ENCODE measurements at regions not wholly inside any gene's neighbourhood (a gene's known extent, or its start where the extent isn't known, plus 50 kb on each side); places are given as distances from the start of the nearest gene placed in this dataset.

DNA sequence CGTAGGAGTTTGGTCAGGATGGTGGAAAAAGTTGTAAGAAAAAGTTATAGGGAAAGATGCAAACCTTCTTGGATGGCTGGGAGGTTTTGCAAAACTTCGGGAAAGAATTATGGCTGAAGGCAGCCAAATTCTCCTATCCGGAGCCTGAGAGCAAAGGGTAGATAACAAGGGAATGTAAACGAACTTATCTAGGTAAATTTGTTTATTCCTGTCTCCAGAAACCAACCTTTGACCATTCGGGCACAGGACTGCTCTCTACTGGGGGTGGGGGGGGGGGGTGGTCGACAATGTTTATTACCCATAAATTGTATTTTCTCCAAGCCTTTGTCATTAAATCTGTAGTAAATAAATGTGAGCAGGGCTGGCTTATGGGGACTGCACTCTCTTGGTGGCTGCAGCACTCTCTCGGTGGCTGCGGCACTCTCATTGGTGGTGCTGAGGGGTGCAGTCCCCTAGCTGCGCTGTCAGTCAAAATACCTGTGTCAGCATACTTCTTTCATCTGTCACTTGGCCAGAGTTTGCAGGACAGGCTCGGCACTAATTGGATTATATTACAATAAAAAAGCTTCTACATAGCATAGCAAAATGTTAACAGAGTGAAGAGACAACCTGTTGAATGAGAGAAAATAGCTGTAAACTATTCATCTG, 827.8 kb downstream of the SH3BGRL start:
- H3K27ac ChIP-seq (ENCODE audit: low read length) = no peak overlapping the region
- no peaks in the 10 kb centered on the region for H3K27me3 ChIP-seq (ENCODE audit: low read length)
- H3K4me2 ChIP-seq (ENCODE audit: low read depth, low read length, poor library complexity, severe bottlenecking) = no peak overlapping the region
- no peak overlapping the region for H2AFZ ChIP-seq (ENCODE audit: low read length)
- no peaks in the 10 kb centered on the region for H4K20me1 ChIP-seq (ENCODE audit: insufficient read depth, low read depth, low read length)
- H3K9me3 ChIP-seq (ENCODE audit: low read length) = peaks cover 32% of the 10 kb centered on the region
- no peaks in the 10 kb centered on the region for H3K9me2 ChIP-seq (replicated peaks; ENCODE audit: insufficient read depth, low read length)
- no peak for DNase-seq
- no peak overlapping the region for H3K9ac ChIP-seq (ENCODE audit: low read length)
- H3K4me3 ChIP-seq (ENCODE audit: low read length) = no peak overlapping the region
- H3K36me3 ChIP-seq (ENCODE audit: insufficient read depth, low read length) = no peaks in the 10 kb centered on the region
- no peaks in the 10 kb centered on the region for H3K4me1 ChIP-seq (ENCODE audit: low read length)
- no peaks in the 10 kb centered on the region for H3K79me2 ChIP-seq (ENCODE audit: low read length)

DNA sequence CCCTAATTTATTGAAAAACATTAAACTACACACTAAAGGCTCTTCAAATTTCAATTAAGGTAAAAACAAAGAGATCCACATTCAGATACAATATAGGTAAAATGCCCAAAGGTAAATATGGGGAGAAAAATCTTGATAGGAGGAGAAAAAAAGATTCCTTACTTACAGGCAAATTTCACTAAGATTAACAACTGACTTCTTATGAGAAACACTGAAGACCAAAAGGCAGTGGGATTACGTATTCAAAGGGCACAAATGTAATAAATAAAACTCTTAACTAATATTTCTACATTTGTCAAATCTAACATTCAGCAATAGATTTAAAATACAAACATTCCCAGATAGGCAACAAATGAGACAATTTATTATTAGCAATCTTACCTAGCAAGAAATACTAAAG, 829.3 kb downstream of the SH3BGRL start:
- Histone ChIP-seq H3K4me1 (ENCODE audit: low read length) (no peaks in the 10 kb centered on the region), H3K9ac (ENCODE audit: low read length) (no peak overlapping the region), H4K20me1 (ENCODE audit: insufficient read depth, low read depth, low read length) (no peaks in the 10 kb centered on the region), H2AFZ (ENCODE audit: low read length) (no peak overlapping the region), H3K9me2 (replicated peaks; ENCODE audit: insufficient read depth, low read length) (no peaks in the 10 kb centered on the region), H3K4me3 (ENCODE audit: low read length) (no peak overlapping the region), H3K9me3 (ENCODE audit: low read length) (peaks cover 20% of the 10 kb centered on the region), H3K36me3 (ENCODE audit: insufficient read depth, low read length) (no peaks in the 10 kb centered on the region), H3K27ac (ENCODE audit: low read length) (no peak overlapping the region), H3K27me3 (ENCODE audit: low read length) (no peaks in the 10 kb centered on the region), H3K79me2 (ENCODE audit: low read length) (no peaks in the 10 kb centered on the region), H3K4me2 (ENCODE audit: low read depth, low read length, poor library complexity, severe bottlenecking) (no peak overlapping the region)
- DNase-seq = no peak

DNA sequence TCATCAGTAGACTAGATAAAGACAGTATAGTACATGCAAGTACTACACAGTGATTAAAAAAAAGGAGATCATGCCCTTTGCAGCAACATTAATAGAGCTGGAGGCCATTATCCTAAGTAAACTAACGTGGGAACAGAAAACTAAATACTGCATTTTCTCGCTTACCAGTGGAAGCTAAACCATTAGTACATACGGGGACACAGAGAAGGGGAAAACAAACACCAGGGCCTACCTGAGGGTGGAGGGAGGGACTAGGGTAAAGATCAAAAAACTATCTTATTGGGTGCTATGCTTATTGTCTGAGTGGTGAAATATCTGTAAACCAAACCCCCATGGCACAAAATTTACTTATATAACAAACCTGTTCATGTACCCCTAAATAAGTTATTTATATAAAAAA, 836.9 kb downstream of the SH3BGRL start:
- no peak for DNase-seq
- no peaks in the 10 kb centered on the region for H4K20me1 ChIP-seq (ENCODE audit: insufficient read depth, low read depth, low read length)
- no peaks in the 10 kb centered on the region for H3K9me2 ChIP-seq (replicated peaks; ENCODE audit: insufficient read depth, low read length)
- no peak overlapping the region for H2AFZ ChIP-seq (ENCODE audit: low read length)
- H3K9me3 ChIP-seq (ENCODE audit: low read length) = peaks cover 9% of the 10 kb centered on the region
- no peak overlapping the region for H3K27ac ChIP-seq (ENCODE audit: low read length)
- no peaks in the 10 kb centered on the region for H3K79me2 ChIP-seq (ENCODE audit: low read length)
- no peak overlapping the region for H3K4me2 ChIP-seq (ENCODE audit: low read depth, low read length, poor library complexity, severe bottlenecking)
- no peak overlapping the region for H3K9ac ChIP-seq (ENCODE audit: low read length)
- H3K4me1 ChIP-seq (ENCODE audit: low read length) = no peaks in the 10 kb centered on the region
- no peaks in the 10 kb centered on the region for H3K27me3 ChIP-seq (ENCODE audit: low read length)
- H3K36me3 ChIP-seq (ENCODE audit: insufficient read depth, low read length) = no peaks in the 10 kb centered on the region
- no peak overlapping the region for H3K4me3 ChIP-seq (ENCODE audit: low read length)

DNA sequence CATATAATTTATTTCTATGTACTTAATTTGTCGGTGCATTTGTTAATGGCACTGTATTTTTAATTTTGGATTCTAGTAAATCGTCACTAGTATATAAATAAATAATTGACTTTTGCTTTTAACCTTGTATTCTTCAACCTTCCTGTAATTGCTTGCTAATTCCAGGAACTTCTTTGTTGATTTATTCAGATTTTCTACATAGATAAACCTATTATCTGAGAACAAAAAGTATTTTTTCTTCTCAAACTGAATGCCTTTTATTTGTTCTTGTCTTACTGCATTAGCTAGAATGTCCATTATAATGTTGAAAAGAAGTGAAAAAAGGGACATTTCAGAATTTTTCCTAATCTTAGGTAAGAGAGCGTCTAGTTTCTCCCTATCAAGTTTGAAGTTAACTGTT, 839.1 kb downstream of the SH3BGRL start:
- Histone ChIP-seq H3K4me2 (ENCODE audit: low read depth, low read length, poor library complexity, severe bottlenecking) (no peak overlapping the region), H3K79me2 (ENCODE audit: low read length) (no peaks in the 10 kb centered on the region), H3K36me3 (ENCODE audit: insufficient read depth, low read length) (no peaks in the 10 kb centered on the region), H3K4me1 (ENCODE audit: low read length) (no peaks in the 10 kb centered on the region), H3K9me2 (replicated peaks; ENCODE audit: insufficient read depth, low read length) (no peaks in the 10 kb centered on the region), H3K27ac (ENCODE audit: low read length) (no peak overlapping the region), H3K27me3 (ENCODE audit: low read length) (no peaks in the 10 kb centered on the region), H2AFZ (ENCODE audit: low read length) (no peak overlapping the region), H4K20me1 (ENCODE audit: insufficient read depth, low read depth, low read length) (no peaks in the 10 kb centered on the region), H3K9ac (ENCODE audit: low read length) (no peak overlapping the region), H3K4me3 (ENCODE audit: low read length) (no peak overlapping the region), H3K9me3 (ENCODE audit: low read length) (peaks cover 13% of the 10 kb centered on the region)
- no peak for DNase-seq

DNA sequence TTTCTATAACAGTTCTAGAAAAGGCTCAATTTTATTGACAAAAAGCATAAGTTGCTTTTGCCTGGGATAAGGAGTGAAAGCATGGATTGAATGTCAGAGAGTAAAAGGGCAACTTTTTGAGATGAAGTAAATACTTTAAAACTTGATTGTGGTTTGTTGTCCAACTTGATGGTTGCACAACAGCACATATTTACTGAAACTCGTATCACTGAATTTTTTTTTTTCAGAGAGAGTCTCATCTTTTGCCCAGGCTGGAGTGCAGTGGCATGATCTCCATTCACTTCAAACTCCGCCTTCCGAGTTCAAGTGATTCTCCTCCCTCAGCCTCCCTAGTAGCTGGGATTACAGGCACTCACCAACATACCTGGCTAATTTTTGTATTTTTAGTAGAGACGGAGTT, 856.8 kb downstream of the SH3BGRL start:
- H3K9ac ChIP-seq (ENCODE audit: low read length) = no peak overlapping the region
- H2AFZ ChIP-seq (ENCODE audit: low read length) = no peak overlapping the region
- H3K36me3 ChIP-seq (ENCODE audit: insufficient read depth, low read length) = no peaks in the 10 kb centered on the region
- peaks cover 26% of the 10 kb centered on the region for H3K9me3 ChIP-seq (ENCODE audit: low read length)
- no peaks in the 10 kb centered on the region for H3K4me1 ChIP-seq (ENCODE audit: low read length)
- H4K20me1 ChIP-seq (ENCODE audit: insufficient read depth, low read depth, low read length) = no peaks in the 10 kb centered on the region
- H3K79me2 ChIP-seq (ENCODE audit: low read length) = no peaks in the 10 kb centered on the region
- no peaks in the 10 kb centered on the region for H3K9me2 ChIP-seq (replicated peaks; ENCODE audit: insufficient read depth, low read length)
- no peak overlapping the region for H3K27ac ChIP-seq (ENCODE audit: low read length)
- no peaks in the 10 kb centered on the region for H3K27me3 ChIP-seq (ENCODE audit: low read length)
- no peak for DNase-seq
- H3K4me3 ChIP-seq (ENCODE audit: low read length) = no peak overlapping the region
- H3K4me2 ChIP-seq (ENCODE audit: low read depth, low read length, poor library complexity, severe bottlenecking) = no peak overlapping the region

DNA sequence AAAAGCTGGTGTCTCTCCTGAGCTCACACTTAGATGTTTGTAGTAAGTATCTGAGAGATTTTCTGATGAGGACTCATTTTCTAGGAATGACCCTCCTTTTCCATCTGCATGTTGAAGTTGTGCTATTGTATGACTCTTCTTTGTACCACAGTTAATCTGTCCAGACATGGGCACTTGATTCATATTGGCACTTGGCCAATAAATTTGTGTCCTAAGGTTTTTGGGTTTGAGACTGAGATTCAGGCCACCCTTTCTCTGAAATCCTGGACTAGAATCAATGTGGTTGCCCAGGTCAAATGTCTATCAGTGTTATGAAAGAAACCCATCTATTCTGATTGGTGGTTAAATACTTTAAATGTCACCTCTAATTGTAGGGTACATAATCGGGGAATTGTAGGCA, 869.0 kb downstream of the SH3BGRL start:
- Histone ChIP-seq H3K9ac (ENCODE audit: low read length) (no peak overlapping the region), H4K20me1 (ENCODE audit: insufficient read depth, low read depth, low read length) (no peaks in the 10 kb centered on the region), H3K36me3 (ENCODE audit: insufficient read depth, low read length) (no peaks in the 10 kb centered on the region), H3K4me1 (ENCODE audit: low read length) (no peaks in the 10 kb centered on the region), H2AFZ (ENCODE audit: low read length) (no peak overlapping the region), H3K79me2 (ENCODE audit: low read length) (no peaks in the 10 kb centered on the region), H3K9me2 (replicated peaks; ENCODE audit: insufficient read depth, low read length) (no peaks in the 10 kb centered on the region), H3K4me2 (ENCODE audit: low read depth, low read length, poor library complexity, severe bottlenecking) (no peak overlapping the region), H3K9me3 (ENCODE audit: low read length) (peaks cover 16% of the 10 kb centered on the region; the same call in 1 of the 2 replicates), H3K4me3 (ENCODE audit: low read length) (no peak overlapping the region), H3K27me3 (ENCODE audit: low read length) (no peaks in the 10 kb centered on the region), H3K27ac (ENCODE audit: low read length) (no peak overlapping the region)
- no peak for DNase-seq

DNA sequence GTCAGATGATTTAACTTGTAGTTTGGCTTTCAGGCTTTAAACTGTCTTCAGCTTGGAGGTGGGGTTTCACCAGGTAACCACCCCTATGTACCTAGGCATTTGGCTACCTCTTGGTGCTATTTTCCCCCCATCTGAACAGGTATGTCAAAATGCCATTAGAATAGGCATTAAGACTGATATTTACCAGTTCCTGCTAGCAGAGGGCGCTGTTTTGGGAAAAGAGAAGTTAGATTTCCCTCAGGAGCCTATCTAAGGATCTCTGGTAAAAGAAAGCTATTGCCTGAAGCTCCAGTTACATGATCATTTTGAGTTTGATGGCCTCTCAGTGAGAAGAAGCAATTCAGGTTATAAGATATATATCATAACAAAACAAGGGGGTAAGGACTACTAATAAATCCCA, 879.1 kb downstream of the SH3BGRL start:
- H3K4me2 ChIP-seq (ENCODE audit: low read depth, low read length, poor library complexity, severe bottlenecking) = no peak overlapping the region
- H3K36me3 ChIP-seq (ENCODE audit: insufficient read depth, low read length) = no peaks in the 10 kb centered on the region
- no peak overlapping the region for H3K4me3 ChIP-seq (ENCODE audit: low read length)
- no peaks in the 10 kb centered on the region for H3K4me1 ChIP-seq (ENCODE audit: low read length)
- H3K9me2 ChIP-seq (replicated peaks; ENCODE audit: insufficient read depth, low read length) = no peaks in the 10 kb centered on the region
- H3K27ac ChIP-seq (ENCODE audit: low read length) = no peak overlapping the region
- peaks cover 40% of the 10 kb centered on the region for H3K9me3 ChIP-seq (ENCODE audit: low read length)
- H3K9ac ChIP-seq (ENCODE audit: low read length) = no peak overlapping the region
- no peak for DNase-seq
- H3K27me3 ChIP-seq (ENCODE audit: low read length) = no peaks in the 10 kb centered on the region
- no peaks in the 10 kb centered on the region for H4K20me1 ChIP-seq (ENCODE audit: insufficient read depth, low read depth, low read length)
- H3K79me2 ChIP-seq (ENCODE audit: low read length) = no peaks in the 10 kb centered on the region
- H2AFZ ChIP-seq (ENCODE audit: low read length) = no peak overlapping the region

DNA sequence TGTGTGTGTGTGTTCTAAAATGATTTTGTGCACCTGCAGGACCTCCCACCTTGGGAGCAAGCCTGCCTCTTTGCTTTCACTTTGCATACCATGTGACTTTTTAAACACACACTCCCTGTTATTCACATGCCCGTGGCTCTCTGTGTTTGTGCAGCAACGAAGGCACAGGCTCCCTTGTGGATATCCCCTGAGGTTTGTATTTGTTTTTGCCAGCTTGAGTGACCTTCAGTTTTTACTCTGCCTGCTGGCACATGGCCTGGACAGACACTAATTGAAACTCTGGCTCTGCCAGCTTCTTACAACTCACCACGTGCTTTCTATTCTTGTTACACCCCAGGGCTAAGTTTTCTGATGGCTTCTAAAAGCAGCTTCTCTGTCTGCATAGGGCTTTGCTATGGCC, 885.8 kb downstream of the SH3BGRL start:
- Histone ChIP-seq H4K20me1 (ENCODE audit: insufficient read depth, low read depth, low read length) (no peaks in the 10 kb centered on the region), H2AFZ (ENCODE audit: low read length) (no peak overlapping the region), H3K9me2 (replicated peaks; ENCODE audit: insufficient read depth, low read length) (no peaks in the 10 kb centered on the region), H3K36me3 (ENCODE audit: insufficient read depth, low read length) (no peaks in the 10 kb centered on the region), H3K9me3 (ENCODE audit: low read length) (peaks cover 14% of the 10 kb centered on the region), H3K27ac (ENCODE audit: low read length) (no peak overlapping the region), H3K9ac (ENCODE audit: low read length) (no peak overlapping the region), H3K4me3 (ENCODE audit: low read length) (no peak overlapping the region), H3K4me2 (ENCODE audit: low read depth, low read length, poor library complexity, severe bottlenecking) (no peak overlapping the region), H3K27me3 (ENCODE audit: low read length) (no peaks in the 10 kb centered on the region), H3K79me2 (ENCODE audit: low read length) (no peaks in the 10 kb centered on the region), H3K4me1 (ENCODE audit: low read length) (no peaks in the 10 kb centered on the region)
- no peak for DNase-seq

DNA sequence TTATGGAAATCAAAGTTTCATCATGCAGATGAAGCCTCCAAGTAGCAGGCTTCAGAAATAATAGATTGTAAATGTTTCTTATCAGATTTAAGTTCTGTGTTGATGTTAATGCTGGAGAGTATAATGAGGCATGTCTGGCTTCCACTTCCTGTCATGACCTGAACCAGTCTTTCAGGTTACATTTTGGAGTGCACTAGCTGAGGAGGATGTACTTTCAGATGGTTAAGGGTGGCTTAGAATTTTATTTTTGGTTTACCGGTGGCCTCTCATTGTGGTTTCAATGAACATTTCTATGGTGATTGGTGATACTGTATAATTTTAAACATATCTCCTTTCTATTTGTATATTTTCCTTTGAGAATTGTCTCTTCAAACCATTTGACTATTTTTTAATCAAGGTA, 890.4 kb downstream of the SH3BGRL start:
- H3K79me2 ChIP-seq (ENCODE audit: low read length) = no peaks in the 10 kb centered on the region
- H3K27me3 ChIP-seq (ENCODE audit: low read length) = no peaks in the 10 kb centered on the region

More for the DNA sequence above, 890.4 kb downstream of the SH3BGRL start:
- Histone ChIP-seq H3K4me2 (ENCODE audit: low read depth, low read length, poor library complexity, severe bottlenecking) (no peak overlapping the region), H4K20me1 (ENCODE audit: insufficient read depth, low read depth, low read length) (no peaks in the 10 kb centered on the region), H3K4me1 (ENCODE audit: low read length) (no peaks in the 10 kb centered on the region), H3K9me2 (replicated peaks; ENCODE audit: insufficient read depth, low read length) (no peaks in the 10 kb centered on the region), H3K27ac (ENCODE audit: low read length) (no peak overlapping the region), H3K9ac (ENCODE audit: low read length) (no peak overlapping the region), H3K9me3 (ENCODE audit: low read length) (peaks cover 25% of the 10 kb centered on the region), H3K36me3 (ENCODE audit: insufficient read depth, low read length) (no peaks in the 10 kb centered on the region), H3K4me3 (ENCODE audit: low read length) (no peak overlapping the region), H2AFZ (ENCODE audit: low read length) (no peak overlapping the region)
- DNase-seq = no peak

Measured in Karpas-422 (cell line).